ENCODE measurements at regions not wholly inside any gene's neighbourhood (a gene's known extent, or its start where the extent isn't known, plus 50 kb on each side); places are given as distances from the start of the nearest gene placed in this dataset.

DNA sequence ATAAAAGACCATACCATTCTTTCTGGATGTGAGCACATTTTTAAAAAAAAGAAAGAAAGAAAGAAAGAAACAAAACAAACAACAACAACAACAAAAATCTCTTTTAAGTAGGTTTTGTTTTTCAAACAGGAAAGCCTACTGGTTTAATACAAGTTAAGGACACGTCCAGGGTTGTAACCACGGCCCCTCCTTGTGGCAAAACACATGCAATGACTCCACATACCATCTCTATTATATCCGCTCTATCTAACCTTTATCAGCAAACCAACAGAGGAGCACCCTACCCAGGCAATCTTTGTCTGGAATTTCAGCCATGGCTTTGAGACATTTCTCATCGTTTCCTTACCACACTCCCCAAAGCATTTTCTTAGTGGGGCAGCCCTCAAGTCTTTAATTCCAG lies 360.5 kb upstream of the TMPO start:
- no peak overlapping the region for H3K4me3 ChIP-seq
- no peak for TF ChIP-seq CTCF (IDR thresholded peaks at IDR 0.05)
- intact Hi-C loops (cut with DNase I): no loop called here

GRCh38 chr12:98156697-98157096 lies 358.7 kb upstream of the TMPO start:
- Histone ChIP-seq H3K36me3 (no peaks in the 10 kb centered on the region), H3K27ac (no peak overlapping the region), H3K4me1 (no peaks in the 10 kb centered on the region), H3K27me3 (no peaks in the 10 kb centered on the region), H3K4me3 (no peak overlapping the region), H3K9me3 (no peaks in the 10 kb centered on the region)
- no peak for TF ChIP-seq CTCF (IDR thresholded peaks at IDR 0.05)
- intact Hi-C loops (cut with DNase I): no loop called here
- DNase-seq (ENCODE audit: low spot score in 2 of 2): no peak

More for the DNA sequence above, 360.5 kb upstream of the TMPO start:
- no peak for DNase-seq (ENCODE audit: low spot score in 2 of 2)
- no peak overlapping the region for H3K27ac ChIP-seq
- H3K9me3 ChIP-seq: no peaks in the 10 kb centered on the region
- H3K36me3 ChIP-seq: no peaks in the 10 kb centered on the region
- no peaks in the 10 kb centered on the region for H3K27me3 ChIP-seq
- H3K4me1 ChIP-seq: no peaks in the 10 kb centered on the region

DNA sequence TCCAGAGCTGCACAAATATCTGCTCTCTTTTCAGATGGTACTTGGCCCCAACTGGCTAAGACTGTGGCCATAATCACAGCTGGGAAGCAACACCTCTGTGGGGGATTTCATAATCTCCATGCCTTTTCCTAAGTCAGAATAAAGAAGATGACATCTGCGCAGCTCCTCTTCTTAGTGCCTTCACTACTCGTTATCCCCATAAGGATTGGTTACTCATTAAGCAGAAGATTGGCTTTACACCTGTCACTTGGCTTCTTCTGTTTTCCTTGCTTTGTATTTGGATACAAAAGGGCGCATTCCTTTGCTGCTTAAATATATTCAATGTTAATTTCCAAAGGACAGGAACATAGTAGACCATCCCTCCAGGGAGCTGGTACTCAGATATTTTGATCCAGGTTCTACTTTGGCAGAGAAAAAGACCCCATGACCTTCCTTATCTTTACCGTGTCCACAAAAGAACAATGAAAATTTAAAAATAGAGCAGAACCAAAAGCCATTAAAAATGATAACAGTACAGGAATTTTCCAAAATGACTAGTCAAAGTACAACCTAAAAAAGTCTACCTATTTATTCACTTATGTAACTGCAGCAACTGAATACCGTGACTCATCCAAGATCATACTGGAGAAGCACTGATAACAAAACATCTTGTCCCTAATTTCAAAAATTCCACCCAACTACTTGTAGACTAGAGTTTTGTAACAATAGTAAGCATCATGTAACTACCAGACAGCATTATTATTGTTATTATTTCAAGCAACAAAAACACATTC lies 352.3 kb upstream of the TMPO start:
- Histone ChIP-seq H3K4me1 (no peaks in the 10 kb centered on the region), H3K4me3 (no peak overlapping the region), H3K27ac (no peak overlapping the region), H3K36me3 (no peaks in the 10 kb centered on the region), H3K9me3 (no peaks in the 10 kb centered on the region), H3K27me3 (no peaks in the 10 kb centered on the region)
- intact Hi-C loops (cut with DNase I): no loop called here
- DNase-seq (ENCODE audit: low spot score in 2 of 2): no peak
- TF ChIP-seq CTCF (IDR thresholded peaks at IDR 0.05): no peak

- intact Hi-C loops (cut with DNase I): no loop called here
- H3K4me1 ChIP-seq: no peaks in the 10 kb centered on the region
- no peak for TF ChIP-seq CTCF (IDR thresholded peaks at IDR 0.05)
- H3K27ac ChIP-seq: no peak overlapping the region
- H3K27me3 ChIP-seq: no peaks in the 10 kb centered on the region
- no peak overlapping the region for H3K4me3 ChIP-seq
- H3K36me3 ChIP-seq: no peaks in the 10 kb centered on the region
- DNase-seq (ENCODE audit: low spot score in 2 of 2): no peak
- H3K9me3 ChIP-seq: no peaks in the 10 kb centered on the region
Measured at GRCh38 chr12:98172304-98172703, 343.1 kb upstream of the TMPO start.

DNA sequence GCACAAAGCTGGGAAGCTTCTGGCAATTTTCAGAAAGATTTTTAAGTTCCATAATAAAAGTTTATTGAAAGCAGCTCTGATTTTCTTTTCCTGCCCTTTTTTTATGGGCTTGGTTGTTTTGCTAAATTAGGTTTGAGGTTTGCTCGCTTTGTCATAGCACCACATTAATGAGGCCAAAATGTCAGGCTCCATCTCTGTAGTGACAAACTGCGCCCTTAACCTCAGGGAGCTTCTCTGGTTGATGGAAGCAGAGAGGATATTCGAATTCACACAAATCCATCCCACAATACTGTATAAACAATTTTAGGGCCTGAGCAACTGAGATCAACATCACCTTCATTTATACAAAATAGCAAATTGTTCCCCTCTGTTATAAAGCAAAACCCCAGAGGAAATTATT lies 342.6 kb upstream of the TMPO start:
- Histone ChIP-seq H3K27ac (no peak overlapping the region), H3K4me1 (no peaks in the 10 kb centered on the region), H3K9me3 (no peaks in the 10 kb centered on the region), H3K36me3 (no peaks in the 10 kb centered on the region), H3K4me3 (no peak overlapping the region), H3K27me3 (no peaks in the 10 kb centered on the region)
- TF ChIP-seq CTCF (IDR thresholded peaks at IDR 0.05): no peak
- intact Hi-C loops (cut with DNase I): no loop called here
- no peak for DNase-seq (ENCODE audit: low spot score in 2 of 2)
